ENCODE measurements at regions not wholly inside any gene's neighbourhood (a gene's known extent, or its start where the extent isn't known, plus 50 kb on each side); places are given as distances from the start of the nearest gene placed in this dataset.

DNA sequence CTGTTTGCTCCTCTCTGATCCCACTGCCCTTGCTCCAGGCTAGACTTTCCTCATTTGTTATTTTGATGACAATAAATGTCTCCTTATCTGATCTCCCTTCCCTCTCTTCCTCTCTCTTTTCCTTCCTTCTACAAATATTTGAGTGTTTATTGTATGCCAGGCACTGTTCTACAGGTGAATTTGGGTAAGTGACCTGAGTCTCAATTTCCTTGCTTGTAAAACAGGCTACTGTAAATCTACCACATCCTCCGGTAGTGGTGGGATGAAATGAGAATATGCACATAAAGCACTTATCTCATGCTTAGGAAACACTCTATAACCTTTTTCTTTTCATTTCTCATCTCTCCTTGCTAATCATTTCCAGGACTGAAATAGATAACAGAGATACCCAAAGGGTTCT, 86.4 kb downstream of the HMHB1 start:
- ATAC-seq (no peak), DNase-seq (no peak)
- 94 to 97% methylated on average over 1 of the region's 1 CpG for WGBS, 2 donors
- intact Hi-C loops (cut with DNase I) = no loop called here
- no peaks in the 10 kb centered on the region for H3K9me3 ChIP-seq
- peaks cover 0 to 10% (median 0%) of the 10 kb centered on the region in 9 donors for H3K4me1 ChIP-seq
- no peak overlapping the region for H3K4me3 ChIP-seq
- no peak overlapping the region for H3K27ac ChIP-seq
- TF ChIP-seq, protein P1, sequence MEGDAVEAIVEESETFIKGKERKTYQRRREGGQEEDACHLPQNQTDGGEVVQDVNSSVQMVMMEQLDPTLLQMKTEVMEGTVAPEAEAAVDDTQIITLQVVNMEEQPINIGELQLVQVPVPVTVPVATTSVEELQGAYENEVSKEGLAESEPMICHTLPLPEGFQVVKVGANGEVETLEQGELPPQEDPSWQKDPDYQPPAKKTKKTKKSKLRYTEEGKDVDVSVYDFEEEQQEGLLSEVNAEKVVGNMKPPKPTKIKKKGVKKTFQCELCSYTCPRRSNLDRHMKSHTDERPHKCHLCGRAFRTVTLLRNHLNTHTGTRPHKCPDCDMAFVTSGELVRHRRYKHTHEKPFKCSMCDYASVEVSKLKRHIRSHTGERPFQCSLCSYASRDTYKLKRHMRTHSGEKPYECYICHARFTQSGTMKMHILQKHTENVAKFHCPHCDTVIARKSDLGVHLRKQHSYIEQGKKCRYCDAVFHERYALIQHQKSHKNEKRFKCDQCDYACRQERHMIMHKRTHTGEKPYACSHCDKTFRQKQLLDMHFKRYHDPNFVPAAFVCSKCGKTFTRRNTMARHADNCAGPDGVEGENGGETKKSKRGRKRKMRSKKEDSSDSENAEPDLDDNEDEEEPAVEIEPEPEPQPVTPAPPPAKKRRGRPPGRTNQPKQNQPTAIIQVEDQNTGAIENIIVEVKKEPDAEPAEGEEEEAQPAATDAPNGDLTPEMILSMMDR (IDR thresholded peaks at IDR 0.05) = no peak
- no peaks in the 10 kb centered on the region for H3K36me3 ChIP-seq
- no peaks in the 10 kb centered on the region for H3K27me3 ChIP-seq

DNA sequence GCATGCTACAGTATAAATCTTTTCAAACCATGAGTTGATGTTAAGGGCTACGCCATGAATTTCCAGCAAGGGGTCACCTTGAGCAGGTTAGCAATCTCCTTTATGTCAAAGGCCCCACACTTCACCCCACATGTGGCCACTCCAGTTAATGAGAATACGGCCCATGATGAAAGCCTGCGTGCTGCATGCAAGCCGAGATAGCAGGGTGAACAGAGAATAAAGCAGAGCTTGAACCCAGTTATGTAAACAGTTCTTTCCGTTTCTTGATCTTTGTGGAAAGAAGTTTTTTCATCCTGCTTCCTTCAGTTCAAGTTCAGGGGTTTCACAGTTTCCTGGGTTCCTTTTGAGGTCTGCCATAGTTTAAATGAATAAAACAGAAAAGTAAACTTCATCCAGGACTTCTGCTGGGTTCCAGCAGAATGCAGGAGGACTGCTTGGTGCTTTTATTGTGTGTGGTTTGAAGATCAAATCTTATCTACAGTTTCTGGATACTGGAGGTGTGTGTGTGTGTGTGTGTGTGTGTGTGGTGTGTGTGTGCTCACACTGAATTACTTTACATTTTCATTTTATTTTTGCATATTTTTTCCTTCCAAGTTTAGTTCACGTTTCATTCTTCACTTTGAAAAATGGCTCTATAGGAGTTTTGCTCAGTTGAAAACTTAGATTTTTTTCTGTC, 87.1 kb downstream of the HMHB1 start:
- ATAC-seq = no peak
- 71 to 77% methylated on average over 6 of the region's 6 CpGs for WGBS, 2 donors

DNA sequence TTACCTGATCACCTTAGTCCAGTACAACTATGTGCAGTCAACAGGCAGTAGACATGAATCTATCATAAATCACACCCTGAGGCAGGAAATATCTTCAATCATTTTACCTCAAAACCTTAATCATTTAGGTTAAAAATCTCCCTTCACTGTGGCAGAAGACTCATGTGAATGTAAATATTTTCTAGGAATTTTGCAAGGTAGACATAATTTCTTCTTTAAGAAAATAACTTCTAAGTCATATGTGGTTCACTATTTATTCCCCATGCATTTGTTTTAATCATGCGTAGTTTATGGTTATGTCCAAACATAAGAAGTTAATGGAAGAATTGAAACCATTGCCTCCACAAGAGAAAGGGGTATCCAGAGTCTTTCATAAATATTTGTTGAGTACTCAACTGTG, 97.0 kb downstream of the HMHB1 start:
- TF ChIP-seq, protein P1 (IDR thresholded peaks at IDR 0.05) = no peak
- no peaks in the 10 kb centered on the region for H3K36me3 ChIP-seq
- intact Hi-C loops (cut with DNase I) = no loop called here
- H3K9me3 ChIP-seq = no peaks in the 10 kb centered on the region
- no peak overlapping the region for H3K27ac ChIP-seq
- H3K4me3 ChIP-seq = no peak overlapping the region
- DNase-seq (no peak), ATAC-seq (no peak)
- no peaks in the 10 kb centered on the region for H3K27me3 ChIP-seq
- 95 to 97% methylated on average over 1 of the region's 1 CpG for WGBS, 2 donors
- no peaks in the 10 kb centered on the region for H3K4me1 ChIP-seq

More for the DNA sequence above, 87.1 kb downstream of the HMHB1 start:
- Histone ChIP-seq H3K36me3 (no peaks in the 10 kb centered on the region), H3K27ac (no peak overlapping the region), H3K9me3 (no peaks in the 10 kb centered on the region), H3K4me1 (peaks cover 0 to 10% (median 0%) of the 10 kb centered on the region in 9 donors), H3K4me3 (no peak overlapping the region), H3K27me3 (no peaks in the 10 kb centered on the region)
- no peak for DNase-seq
- TF ChIP-seq, protein P1 (IDR thresholded peaks at IDR 0.05) = no peak
- intact Hi-C loops (cut with DNase I) = no loop called here

DNA sequence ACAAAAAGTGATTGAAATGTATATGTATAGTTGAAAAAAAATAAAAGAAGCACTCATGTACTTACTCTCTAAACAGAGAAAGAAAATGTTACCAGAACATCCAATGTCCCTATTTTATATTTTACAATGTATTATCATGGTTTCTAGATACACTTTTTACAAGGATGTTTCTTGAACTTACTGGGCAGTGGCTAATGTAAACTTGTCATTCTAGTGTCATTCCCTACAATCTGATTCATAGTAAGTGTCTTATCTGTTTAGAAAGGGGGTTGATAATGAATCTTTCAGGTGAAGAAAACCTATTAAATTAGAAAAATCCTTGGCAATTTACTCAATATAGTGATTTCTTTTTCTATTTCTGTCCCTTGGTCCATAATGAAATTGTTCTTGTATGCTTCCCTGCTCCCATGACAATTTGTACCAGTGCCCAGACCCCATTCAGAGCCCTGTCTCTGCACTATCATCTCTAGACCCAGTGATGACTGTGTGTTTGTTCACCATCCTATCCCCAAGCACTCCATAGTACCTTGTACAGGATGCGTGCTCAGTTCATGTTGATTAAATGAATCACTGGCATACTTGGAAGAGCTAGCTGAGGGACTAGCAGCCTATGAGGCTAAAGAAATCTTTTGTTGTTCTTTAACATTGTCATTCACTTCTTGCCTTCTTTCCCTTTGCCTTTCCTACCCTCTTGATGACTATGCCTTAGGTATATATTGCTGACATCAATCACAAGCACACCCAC, 101.2 kb downstream of the HMHB1 start:
- Histone ChIP-seq H3K9me3 (no peaks in the 10 kb centered on the region), H3K27me3 (no peaks in the 10 kb centered on the region), H3K4me1 (no peaks in the 10 kb centered on the region), H3K36me3 (no peaks in the 10 kb centered on the region), H3K27ac (no peak overlapping the region), H3K4me3 (no peak overlapping the region)
- TF ChIP-seq, protein P1 (IDR thresholded peaks at IDR 0.05) = no peak
- no peak for ATAC-seq
- DNase-seq = no peak
- WGBS, 2 donors = 92 to 94% methylated on average over 1 of the region's 1 CpG
- intact Hi-C loops (cut with DNase I) = no loop called here

Data from heart right ventricle (tissue), 16 donors.